Breast epithelium (tissue), 3 donors: ENCODE measurements at regions not wholly inside any gene's neighbourhood (a gene's known extent, or its start where the extent isn't known, plus 50 kb on each side); places are given as distances from the start of the nearest gene placed in this dataset.

Experiments
- CTCF ChIP-seq, 3 donors: fragments of 450-650 bp; IDR thresholded peaks; one replicate each; pipeline ENCODE4 v1.5.1; 2016 to 2017; ENCODE audit warnings: antibody characterized with exemption in 3 of 3, mild to moderate bottlenecking in 3 of 3, moderate library complexity in 3 of 3
- POLR2A ChIP-seq: fragments of 450-650 bp; IDR thresholded peaks from one replicate; pipeline ENCODE4 v1.6.1; 2016; ENCODE audit warnings: antibody characterized with exemption, mild to moderate bottlenecking, moderate library complexity
- POLR2AphosphoS5 ChIP-seq, 3 donors: sonication (generic); formaldehyde crosslinking; IDR thresholded peaks; one replicate each; pipeline ENCODE4 v1.6.1; 2017; ENCODE audit warnings: antibody characterized with exemption in 3 of 3

GRCh38 chr13:64912141-64912540 is 2318.0 kb downstream of the PCDH9 start:
- TF ChIP-seq CTCF (IDR thresholded peaks at IDR 0.05), result no peak
- no peak for TF ChIP-seq POLR2A
- TF ChIP-seq POLR2AphosphoS5 (IDR thresholded peaks at IDR 0.05), result no peak
